Prostate gland (tissue), 2 donors: ENCODE measurements at regions not wholly inside any gene's neighbourhood (a gene's known extent, or its start where the extent isn't known, plus 50 kb on each side); places are given as distances from the start of the nearest gene placed in this dataset.

Experiments
- DNase-seq: peaks from one replicate; pipeline ENCODE4 v3.0.0-alpha.2; 2019; ENCODE audit warnings: low spot score
- H3K27ac ChIP-seq, 2 donors: fragments of 200-600 bp; sonication (generic); 2 replicates each; pipeline ENCODE4 v1.5.1; 2017 to 2019
- H3K27me3 ChIP-seq: fragments of 200-600 bp; sonication (generic); replicated peaks from 2 replicates; pipeline ENCODE4 v1.5.1; 2019; ENCODE audit not compliant: insufficient read depth
- H3K36me3 ChIP-seq, 2 donors: fragments of 200-600 bp; sonication (generic); 1 replicate in 1 of 2; 2 replicates in 1 of 2; pipeline versions ENCODE4 v1.5.1 to v1.8.1; 2017 to 2019
- H3K4me1 ChIP-seq: fragments of 200-600 bp; sonication (generic); replicated peaks from 2 replicates; pipeline ENCODE4 v1.5.1; 2019
- H3K4me3 ChIP-seq, 2 donors: fragments of 200-600 bp; sonication (generic); 2 replicates each; pipeline ENCODE4 v1.5.1; 2017 to 2019
- H3K9me3 ChIP-seq: fragments of 200-600 bp; sonication (generic); 2 replicates; pipeline ENCODE4 v1.5.1; 2017
- POLR2A ChIP-seq: fragments of 450-650 bp; IDR thresholded peaks from one replicate; pipeline ENCODE4 v1.6.1; 2016; ENCODE audit warnings: antibody characterized with exemption, mild to moderate bottlenecking
- POLR2AphosphoS5 ChIP-seq: sonication (generic); formaldehyde crosslinking; IDR thresholded peaks from one replicate; pipeline ENCODE4 v1.6.1; 2017; ENCODE audit warnings: antibody characterized with exemption
- WGBS: methylation state at CpG from one replicate; pipeline ENCODE4 v1.1.5; 2018; 5-methylcytosine and 5-hydroxymethylcytosine counted together
- intact Hi-C: fragments of 100-400 bp; cut with DNase I; formaldehyde crosslinking; loops from one replicate; pipeline ENCODE4 v1.14.2; 2022
- TF ChIP-seq, protein P1 (sequence below), 4 experiments: fragments of 200-600 bp in 2 of 4; fragments of 450-650 bp in 2 of 4; sonication (generic) in 2 of 4; IDR thresholded peaks; 1 replicate in 3 of 4; 2 replicates in 1 of 4; pipeline ENCODE4 v1.5.1; 2016 to 2019; ENCODE audit warnings: antibody characterized with exemption in 4 of 4, mild to moderate bottlenecking in 2 of 4, moderate library complexity in 2 of 4

DNA sequence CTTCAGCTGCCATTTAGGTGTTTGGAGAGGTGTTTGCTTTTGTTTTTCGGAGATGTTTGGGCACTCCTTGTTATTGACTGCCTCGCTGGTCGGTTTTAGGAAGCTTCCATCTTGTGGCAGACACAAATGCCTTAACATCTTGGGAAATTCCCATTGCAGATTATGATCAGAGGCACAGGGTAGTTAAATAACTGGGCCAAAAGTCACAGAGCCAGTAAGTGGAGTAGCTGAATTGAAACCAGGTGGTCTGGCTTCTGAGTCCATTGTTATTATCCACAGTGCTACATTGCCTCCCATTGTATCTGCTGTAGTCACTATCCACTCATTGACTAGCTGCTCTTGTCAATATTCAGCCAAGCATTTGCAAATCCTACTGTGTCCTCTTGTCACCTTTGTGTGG, 138.2 kb upstream of the PLPP4 start:
- DNase-seq, result no peak
- 69% methylated on average over 3 of the region's 3 CpGs for WGBS
- Histone ChIP-seq H3K4me3 (no peak overlapping the region), H3K4me1 (no peaks in the 10 kb centered on the region), H3K27ac (no peak overlapping the region), H3K36me3 (no peaks in the 10 kb centered on the region), H3K27me3 (no peaks in the 10 kb centered on the region), H3K9me3 (no peaks in the 10 kb centered on the region)
- intact Hi-C loops, result no loop called here
- TF ChIP-seq POLR2AphosphoS5, result no peak

DNA sequence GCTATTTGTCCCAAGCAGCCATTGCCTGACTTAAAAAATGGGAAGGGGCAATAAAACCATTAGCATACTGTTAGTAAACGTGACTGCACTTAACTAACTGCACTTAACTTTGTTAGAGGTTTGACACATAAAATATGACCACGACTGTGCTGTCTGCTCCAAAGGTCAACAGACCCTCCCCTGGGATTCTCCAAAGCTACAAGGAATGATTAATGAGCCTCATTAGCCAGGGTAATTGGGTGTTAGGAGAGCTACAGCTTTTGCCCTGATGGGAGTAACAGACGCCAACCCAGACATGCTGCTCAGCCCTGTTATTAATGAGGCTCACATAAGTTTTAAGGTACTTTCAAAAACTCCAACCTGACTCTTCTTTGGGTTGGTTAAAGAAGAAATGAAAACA, 129.4 kb upstream of the PLPP4 start:
- Histone ChIP-seq H3K9me3 (no peaks in the 10 kb centered on the region), H3K4me1 (no peaks in the 10 kb centered on the region), H3K27ac (no peak overlapping the region), H3K27me3 (no peaks in the 10 kb centered on the region), H3K4me3 (no peak overlapping the region), H3K36me3 (no peaks in the 10 kb centered on the region)
- no peak for DNase-seq
- intact Hi-C loops, result no loop called here
- 60% methylated on average over 3 of the region's 3 CpGs for WGBS
- TF ChIP-seq POLR2A (no peak), POLR2AphosphoS5 (no peak)
- TF ChIP-seq, protein P1, sequence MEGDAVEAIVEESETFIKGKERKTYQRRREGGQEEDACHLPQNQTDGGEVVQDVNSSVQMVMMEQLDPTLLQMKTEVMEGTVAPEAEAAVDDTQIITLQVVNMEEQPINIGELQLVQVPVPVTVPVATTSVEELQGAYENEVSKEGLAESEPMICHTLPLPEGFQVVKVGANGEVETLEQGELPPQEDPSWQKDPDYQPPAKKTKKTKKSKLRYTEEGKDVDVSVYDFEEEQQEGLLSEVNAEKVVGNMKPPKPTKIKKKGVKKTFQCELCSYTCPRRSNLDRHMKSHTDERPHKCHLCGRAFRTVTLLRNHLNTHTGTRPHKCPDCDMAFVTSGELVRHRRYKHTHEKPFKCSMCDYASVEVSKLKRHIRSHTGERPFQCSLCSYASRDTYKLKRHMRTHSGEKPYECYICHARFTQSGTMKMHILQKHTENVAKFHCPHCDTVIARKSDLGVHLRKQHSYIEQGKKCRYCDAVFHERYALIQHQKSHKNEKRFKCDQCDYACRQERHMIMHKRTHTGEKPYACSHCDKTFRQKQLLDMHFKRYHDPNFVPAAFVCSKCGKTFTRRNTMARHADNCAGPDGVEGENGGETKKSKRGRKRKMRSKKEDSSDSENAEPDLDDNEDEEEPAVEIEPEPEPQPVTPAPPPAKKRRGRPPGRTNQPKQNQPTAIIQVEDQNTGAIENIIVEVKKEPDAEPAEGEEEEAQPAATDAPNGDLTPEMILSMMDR (IDR thresholded peaks at IDR 0.05), result no peak

DNA sequence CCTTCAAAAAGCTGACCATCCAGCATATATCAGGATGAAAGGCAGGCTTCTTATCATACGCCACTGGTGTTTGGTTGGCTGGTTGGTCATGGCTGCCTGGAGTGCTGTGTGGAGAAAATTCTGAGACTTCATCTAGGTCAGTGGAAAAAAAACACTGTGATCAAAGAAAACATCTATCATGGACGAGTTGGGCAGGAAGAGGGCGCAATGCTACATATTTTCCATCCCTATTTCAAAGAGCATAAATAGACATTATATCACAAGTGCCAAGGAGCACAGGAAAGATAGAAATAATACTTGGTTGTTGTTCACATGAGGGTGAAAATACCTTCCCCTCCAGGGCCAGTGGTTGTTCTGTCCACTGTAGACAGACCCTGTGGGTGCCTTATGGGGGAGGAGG, 128.4 kb upstream of the PLPP4 start:
- intact Hi-C loops, result no loop called here
- no peak for DNase-seq
- Histone ChIP-seq H3K4me3 (no peak overlapping the region), H3K36me3 (no peaks in the 10 kb centered on the region), H3K27me3 (no peaks in the 10 kb centered on the region), H3K4me1 (no peaks in the 10 kb centered on the region), H3K9me3 (no peaks in the 10 kb centered on the region), H3K27ac (no peak overlapping the region)
- TF ChIP-seq POLR2A, result no peak
- TF ChIP-seq POLR2AphosphoS5, result no peak
- TF ChIP-seq, protein P1 (IDR thresholded peaks at IDR 0.05), result no peak
- WGBS, result 87% methylated on average over 3 of the region's 3 CpGs

DNA sequence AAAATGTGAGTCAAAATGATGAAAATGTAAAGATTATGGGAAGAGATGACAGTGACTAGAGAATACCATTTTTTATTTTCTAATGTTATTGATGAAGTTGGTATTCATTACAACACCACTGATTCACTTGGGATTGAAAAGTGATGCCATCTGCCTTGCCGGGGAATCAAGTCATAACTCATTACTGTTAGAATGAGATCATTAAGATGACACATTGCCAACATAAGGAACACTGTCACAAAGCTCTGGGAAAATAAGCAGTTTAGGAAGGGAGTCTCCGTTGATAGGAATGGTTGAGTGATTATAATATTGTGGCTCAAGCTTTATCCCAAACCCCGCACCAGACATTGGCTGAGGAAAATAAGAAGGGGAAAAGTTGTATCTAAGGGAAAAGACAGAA, 121.5 kb upstream of the PLPP4 start:
- WGBS, result 90% methylated on average over 3 of the region's 3 CpGs
- TF ChIP-seq, protein P1 (IDR thresholded peaks at IDR 0.05), result no peak
- TF ChIP-seq POLR2A, result no peak
- TF ChIP-seq POLR2AphosphoS5, result no peak
- no peaks in the 10 kb centered on the region for H3K27me3 ChIP-seq
- H3K4me3 ChIP-seq, result no peak overlapping the region
- H3K36me3 ChIP-seq, result no peaks in the 10 kb centered on the region
- DNase-seq, result no peak
- no peak overlapping the region for H3K27ac ChIP-seq
- no peaks in the 10 kb centered on the region for H3K4me1 ChIP-seq
- no peaks in the 10 kb centered on the region for H3K9me3 ChIP-seq
- intact Hi-C loops, result loop anchor here (5.0 kb wide), 1 partner anchor 403 kb away; no protein-coding TSS in a partner anchor

DNA sequence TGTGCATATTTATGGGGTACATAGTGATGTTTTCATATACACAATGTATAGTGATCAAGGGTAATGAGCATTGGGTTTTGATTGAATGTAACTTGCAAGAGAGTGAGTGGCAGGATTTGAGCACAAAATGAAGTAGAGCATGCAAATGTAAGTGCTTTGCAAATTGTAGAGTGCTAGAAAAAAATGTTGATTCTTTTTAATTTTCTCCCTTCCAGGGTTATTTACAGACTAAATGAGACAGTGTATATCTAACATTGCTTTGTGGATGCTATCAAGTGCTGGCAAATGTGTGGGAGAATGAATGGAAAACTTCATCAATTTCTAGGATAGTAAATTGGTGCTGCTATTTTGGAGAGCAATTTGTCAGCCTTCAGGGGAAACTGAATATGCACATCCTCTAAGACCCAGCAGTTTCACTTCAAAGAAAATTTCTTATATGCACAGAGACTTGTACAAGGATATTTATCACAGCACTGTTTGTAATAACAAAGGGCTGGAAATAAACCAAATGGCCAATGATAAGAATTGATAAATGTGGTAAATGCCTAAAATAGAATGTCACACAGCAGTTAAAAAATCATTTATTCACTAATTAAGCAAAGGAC, 120.6 kb upstream of the PLPP4 start:
- intact Hi-C loops, result loop anchor here (5.0 kb wide), 1 partner anchor 404 kb away; no protein-coding TSS in a partner anchor

More for the DNA sequence above, 120.6 kb upstream of the PLPP4 start:
- TF ChIP-seq POLR2A (no peak), POLR2AphosphoS5 (no peak)
- TF ChIP-seq, protein P1 (IDR thresholded peaks at IDR 0.05), result no peak
- Histone ChIP-seq H3K9me3 (no peaks in the 10 kb centered on the region), H3K36me3 (no peaks in the 10 kb centered on the region), H3K27me3 (no peaks in the 10 kb centered on the region), H3K27ac (no peak overlapping the region), H3K4me1 (no peaks in the 10 kb centered on the region), H3K4me3 (no peak overlapping the region)
- no peak for DNase-seq
